GM18858 (cell line): ENCODE measurements at regions not wholly inside any gene's neighbourhood (a gene's known extent, or its start where the extent isn't known, plus 50 kb on each side); places are given as distances from the start of the nearest gene placed in this dataset.

ENCODE experiments used
- ATAC-seq: cut with Tn5 transposase; IDR thresholded peaks from one replicate; pipeline ENCODE4 v1.9.1; 2021; ENCODE audit not compliant: unreplicated experiment

DNA sequence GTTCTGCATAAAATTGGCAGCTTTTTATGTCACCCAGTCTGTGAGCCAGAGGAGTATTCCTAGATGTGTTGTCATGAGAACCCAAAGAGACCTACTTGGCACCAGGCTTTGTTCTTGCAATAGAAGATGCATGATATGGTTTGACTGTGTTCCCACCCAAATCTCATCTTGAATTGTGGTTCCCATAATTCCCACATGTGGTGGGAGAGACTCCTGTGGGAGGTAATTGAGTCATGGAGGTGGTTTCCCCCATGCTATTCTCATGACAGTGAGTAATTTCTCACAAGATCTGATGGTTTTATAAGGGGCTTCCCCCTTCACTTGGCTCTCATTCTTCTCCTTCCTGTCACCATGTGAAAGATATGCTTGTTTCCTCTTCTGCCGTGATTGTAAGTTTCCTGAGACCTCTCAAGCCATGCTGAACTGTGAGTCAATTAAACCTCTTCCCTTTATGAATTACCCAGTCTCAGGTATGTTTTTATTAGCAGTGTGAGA is 572.0 kb upstream of the ATP2B1 start:
- ATAC-seq, result peak; percentile 76

DNA sequence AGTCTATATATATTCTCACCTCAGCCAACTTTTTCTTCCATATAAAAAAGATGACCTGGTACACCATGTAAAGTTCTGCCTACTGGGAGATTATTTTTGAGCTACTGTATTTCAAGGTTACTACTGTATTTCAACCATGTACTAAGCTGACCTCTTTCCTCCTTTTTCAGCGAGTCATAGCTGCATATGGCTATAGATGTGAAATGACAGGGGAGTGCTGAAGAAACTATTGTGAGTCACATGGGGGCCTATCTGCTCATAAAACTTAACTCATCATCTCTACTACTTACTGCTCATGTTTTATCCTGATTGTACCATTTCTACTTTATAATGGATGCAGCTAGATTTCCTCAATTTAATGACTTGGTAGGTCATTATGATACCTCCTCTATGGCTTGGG is 571.4 kb upstream of the ATP2B1 start:
- ATAC-seq, result no peak

DNA sequence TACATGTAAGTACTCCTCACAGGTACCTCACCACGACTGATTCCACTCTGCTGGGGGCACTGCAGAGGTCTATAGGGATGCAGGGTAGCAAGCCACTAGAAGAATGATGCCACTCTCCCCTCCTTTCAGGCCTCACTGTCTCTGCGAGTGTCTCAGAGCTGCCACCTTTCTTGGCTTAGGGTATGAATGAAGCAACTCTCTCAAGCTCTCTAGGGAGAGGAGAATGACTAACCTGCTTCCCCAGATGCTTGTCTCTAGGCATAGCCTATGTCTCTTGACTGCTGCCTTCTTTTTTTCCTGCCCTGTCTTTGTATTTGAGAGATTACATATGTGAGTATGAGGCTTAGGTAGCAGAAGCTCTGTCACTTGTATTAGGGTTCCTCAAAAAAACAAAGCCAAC is 566.5 kb upstream of the ATP2B1 start:
- no peak for ATAC-seq

DNA sequence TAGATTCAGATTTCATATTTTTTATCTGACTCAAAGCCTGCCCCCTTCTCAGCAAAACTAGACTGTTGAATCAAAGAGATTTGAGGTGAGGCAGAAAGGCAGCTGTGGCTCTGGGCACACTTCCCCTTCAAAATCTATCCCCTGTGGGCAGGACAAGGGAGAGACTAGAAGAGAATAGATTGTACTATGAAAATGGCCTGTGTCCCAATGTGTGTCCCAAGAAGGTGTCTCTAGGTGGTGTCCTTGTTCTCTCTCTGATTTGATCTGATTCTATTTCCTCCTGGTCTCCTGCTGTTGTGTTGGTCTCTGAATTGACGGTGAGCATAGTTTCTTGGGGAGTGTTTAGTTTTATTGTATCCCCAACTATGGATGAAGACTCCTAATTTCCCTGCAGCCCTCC is 565.8 kb upstream of the ATP2B1 start:
- no peak for ATAC-seq

DNA sequence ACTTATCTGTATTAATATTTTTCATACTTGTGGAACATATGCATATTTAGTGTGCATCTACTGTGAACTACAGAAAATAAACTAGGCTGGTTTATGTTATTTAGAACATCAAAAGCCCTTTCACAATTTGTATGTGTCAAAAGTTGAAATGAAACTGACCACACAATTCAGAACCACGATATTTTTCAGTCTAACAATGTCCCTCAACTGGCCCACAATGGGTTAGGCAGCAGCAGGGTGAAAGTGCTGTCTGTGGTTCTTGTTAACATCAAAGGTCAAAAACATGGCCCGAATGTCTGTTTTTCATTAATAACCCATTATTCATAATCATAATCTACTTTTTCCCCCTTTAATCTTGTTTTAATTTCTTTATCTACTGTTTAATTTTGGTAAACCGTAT is 559.9 kb upstream of the ATP2B1 start:
- ATAC-seq, result peak; percentile 42

DNA sequence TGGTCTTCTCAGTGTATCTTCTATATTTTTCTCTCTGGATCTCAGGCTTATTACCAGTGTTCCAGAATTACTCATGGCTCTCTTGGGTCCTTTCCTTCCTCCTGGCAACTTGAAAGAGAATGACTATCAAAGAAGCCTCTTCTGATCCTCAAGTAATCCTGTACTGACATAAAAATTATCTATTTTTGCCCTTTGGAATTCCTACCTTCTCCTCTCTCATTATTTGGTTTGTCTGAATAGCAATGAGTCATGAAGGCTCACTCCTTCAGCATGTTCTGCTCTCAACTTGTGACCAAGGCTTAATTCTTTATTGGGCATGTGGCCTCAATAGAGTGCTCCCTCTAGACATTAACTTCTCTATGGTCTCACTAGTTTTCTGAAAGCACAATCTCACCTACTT is 553.6 kb upstream of the ATP2B1 start:
- ATAC-seq, result no peak

DNA sequence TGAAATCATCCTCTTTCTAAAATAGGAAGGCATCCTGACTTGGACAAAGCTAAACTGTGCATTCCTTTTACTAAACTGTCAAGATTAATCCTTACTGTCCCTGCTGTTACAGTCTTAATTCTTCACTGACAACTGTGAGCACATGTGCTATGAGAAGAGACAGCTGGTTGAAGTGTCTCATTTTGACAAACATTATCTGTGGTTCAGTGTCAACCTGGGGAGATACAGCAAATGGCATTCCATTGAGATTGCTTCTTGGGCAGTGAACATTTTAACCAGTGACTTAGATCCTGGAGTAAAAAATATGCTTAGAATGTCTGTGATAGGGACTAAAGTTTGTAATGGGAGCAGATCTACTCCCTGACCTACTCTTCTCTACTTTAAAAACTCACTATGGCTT is 552.6 kb upstream of the ATP2B1 start:
- no peak for ATAC-seq

DNA sequence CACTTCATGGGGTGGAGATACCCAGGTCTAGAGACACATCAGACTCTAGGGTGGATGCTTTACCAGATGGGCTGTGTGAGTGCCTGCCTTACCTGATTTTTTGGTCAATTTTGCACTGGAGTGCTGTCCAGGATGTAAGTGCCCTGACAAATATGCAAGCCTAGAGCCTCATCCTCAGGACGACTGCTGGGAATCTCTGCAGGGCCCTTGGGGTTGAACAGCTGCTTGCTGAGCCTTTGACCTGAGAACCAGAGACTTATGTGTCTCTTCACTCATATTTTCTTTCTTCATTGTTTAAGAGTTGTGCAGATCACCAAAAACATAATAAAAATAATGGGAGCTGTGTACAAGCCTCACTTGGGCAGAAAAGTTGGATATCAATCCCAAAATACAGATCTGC is 551.5 kb upstream of the ATP2B1 start:
- no peak for ATAC-seq

DNA sequence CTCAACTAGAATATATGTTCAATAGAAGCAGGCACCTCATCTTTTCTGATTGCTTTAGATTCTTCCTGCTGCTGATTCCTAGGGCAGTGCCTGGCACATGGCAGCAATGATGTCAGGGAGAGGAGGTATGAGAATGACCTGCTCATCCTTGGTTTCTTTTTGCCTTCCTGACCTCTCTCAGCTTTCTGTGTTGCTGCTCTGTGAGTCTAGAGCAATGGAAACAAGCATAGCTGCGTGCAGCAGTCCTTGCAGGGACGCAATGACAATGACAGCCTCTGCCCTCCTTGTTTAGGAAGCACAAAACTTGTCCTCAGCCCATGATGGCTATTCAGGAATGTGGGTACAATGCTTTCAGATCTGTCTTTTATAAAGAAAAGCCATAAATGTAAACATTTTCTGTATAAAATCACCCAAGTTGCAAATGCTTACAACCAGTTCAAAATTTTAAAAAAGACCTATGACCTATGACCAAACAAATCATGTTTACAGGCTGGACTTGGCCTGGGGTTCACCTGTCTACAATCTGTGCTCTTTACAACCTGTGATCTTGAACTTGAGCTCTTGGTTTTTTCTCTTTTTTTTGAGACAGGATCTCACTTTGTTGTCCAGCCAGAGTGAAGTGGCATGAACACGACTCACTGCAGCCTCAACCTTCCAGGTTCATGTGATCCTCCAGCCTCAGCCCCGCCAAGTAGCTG is 549.4 kb upstream of the ATP2B1 start:
- ATAC-seq, result no peak

DNA sequence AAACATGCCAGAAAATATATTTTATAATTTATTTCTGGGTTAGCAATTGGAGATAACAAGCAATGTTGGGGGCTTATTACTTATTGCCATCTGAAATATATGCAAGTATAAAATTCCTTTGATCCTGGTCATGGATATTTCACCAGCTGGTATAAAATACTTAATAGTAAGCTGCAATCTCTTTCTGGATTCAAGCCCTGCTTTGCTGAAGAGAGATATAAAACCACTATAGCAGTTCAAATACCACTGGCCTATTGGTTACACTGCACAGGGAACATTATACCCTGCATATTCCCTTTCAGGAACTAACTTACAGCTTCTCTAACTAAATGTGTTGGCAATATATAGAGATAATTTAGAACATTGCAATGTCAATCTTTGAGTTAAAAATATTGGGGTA is 546.2 kb upstream of the ATP2B1 start:
- no peak for ATAC-seq

DNA sequence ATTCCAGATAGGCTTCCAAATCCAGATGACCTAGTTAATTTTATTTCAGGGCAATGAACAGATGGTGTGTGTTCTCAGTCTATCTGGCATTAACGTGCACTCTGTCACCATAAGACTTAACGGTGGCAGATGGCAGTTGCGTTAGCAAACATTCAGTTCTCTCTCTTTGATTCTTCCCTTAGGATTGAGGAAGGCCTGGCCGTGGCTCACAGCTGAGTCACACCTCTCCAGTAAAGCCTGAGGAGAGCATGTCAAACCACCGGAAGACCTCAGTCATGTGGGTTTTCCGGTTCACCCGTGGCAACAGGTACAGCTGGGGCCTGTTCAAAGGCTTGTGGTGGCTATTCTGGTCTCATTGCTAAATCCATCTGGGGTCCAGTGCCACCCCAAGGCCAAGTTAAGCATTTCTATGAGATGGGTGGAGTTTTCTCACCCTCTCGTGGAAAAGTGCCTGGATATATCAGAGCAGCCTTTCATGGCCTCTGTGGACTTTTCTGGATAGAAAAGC is 545.1 kb upstream of the ATP2B1 start:
- ATAC-seq, result peak; percentile 99

DNA sequence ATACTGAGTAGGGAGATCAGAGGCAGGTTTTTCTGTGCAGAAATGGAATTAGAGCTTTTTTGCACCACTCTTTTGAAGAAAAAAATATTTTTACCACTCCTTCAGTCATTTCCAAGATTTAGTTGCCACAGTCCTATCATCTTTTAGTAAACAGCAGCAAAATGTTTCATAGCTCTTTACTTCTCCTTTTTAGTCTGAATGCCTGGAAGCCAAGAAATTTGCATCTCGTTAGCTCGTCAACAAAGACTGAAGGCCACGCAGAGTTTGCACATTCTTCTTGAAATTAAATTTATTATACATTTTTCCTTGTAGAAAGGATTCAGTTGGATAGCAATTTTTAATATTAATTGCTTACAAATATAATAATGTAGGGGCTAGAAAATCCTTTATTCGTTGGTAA is 544.5 kb upstream of the ATP2B1 start:
- no peak for ATAC-seq

DNA sequence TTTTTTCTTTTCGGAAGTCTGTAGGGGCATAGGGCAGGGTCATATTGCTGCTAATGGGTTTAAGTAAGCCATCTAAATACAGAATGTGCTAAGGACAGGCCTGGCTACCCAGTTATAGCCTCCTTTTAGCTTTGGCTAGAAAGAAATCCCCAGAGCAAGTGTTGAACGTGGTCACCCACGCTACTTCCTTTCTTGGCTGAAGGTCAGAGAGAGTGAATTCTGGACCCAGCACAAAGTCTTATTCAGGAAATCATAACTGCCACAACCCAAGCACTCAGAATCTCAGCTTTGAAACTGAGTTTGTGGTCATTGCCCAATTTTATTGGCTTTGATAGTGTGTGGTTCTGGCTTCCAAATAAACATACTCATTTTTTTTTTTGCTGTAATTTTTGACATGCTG is 542.1 kb upstream of the ATP2B1 start:
- no peak for ATAC-seq

DNA sequence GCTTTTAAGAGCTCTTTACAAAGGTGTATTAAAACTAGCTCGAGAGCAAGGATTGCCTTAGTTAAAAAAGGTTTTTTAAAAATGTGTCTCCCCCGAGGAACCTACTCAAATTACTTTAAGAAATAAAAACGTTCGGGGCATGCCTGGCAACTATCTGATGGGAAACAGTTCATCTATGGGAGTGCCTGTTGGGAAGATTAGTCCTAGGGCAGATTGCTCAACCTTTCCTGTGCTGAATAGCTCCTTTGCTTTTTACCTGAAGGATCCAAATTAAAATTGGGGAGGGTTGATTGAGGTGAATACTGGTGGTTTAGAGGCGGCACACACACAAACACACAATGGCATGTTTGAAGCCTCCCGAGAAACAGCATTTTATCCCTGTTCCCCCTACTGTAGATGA is 541.4 kb upstream of the ATP2B1 start:
- ATAC-seq, result no peak

DNA sequence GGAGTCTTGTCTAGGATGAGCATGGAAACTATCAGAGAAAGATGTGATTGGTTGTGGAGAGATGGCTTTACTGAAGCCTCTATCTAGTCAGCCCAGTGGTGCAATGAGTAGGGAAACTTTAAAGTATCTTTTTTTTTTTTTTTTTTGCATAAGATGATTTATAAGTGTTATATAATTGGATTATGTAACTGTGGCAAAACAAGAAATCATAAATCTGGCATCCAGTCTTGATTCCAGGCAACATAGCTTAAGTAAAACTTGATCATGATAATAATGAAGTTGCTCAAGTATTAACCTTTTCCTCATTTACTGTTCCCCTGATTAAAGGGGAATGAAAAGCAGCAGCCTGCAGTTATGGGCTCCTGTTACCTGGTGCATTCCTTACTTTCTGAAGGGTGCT is 538.0 kb upstream of the ATP2B1 start:
- ATAC-seq, result no peak

DNA sequence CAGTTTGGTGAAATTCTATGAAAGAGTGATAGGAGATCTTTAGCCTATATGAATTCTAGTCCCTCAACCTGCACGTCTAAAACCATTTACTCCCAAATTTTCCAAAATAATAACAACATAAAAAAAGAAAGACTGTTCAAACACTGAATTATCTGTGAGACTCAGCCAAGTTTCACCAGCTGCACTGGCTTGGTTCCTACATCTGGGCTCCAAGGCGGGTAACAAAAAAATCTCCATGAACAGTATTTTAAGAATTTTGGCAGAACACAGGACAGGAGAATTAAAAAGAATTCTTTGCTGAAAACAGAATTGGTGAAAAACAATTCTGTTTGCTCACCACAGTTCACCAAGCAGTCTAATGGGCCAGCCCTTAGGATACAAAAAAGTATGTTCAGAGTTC is 536.8 kb upstream of the ATP2B1 start:
- no peak for ATAC-seq

DNA sequence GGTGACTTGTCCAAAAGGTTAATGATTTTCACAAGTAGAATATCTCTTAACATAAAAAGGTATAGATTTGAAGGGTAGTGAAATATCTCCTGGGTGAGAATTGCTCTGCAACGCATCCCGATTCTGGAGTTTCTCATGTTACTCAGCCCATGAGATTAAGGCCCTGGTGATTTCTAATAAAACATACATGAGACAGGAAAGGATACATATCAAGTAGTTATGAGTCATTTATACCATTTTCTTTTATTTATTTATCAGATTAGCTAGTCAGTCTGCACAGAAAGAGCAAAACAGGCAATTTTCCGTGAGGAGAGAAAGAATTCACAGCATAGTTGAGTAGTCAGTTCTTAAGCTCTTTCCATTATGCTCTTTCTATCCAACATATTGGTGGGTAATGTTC is 535.6 kb upstream of the ATP2B1 start:
- no peak for ATAC-seq

DNA sequence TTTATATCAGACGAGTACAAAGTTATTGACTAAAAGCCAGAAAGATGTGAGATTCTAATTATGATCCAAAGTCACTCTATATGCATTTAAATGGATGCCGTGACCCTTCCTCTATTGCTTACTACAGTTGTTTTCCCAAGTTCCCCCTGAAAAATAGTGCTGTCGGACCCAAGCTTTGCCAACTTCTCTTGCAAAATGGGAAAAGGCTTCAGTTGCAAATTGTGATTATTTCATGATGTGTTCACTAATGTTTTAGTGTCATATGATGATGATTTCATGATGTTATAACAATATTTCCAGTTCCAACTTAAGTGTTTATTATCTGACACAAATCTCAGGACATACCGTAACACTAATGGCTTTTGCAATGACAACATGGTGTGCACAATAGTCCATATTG is 534.6 kb upstream of the ATP2B1 start:
- no peak for ATAC-seq

DNA sequence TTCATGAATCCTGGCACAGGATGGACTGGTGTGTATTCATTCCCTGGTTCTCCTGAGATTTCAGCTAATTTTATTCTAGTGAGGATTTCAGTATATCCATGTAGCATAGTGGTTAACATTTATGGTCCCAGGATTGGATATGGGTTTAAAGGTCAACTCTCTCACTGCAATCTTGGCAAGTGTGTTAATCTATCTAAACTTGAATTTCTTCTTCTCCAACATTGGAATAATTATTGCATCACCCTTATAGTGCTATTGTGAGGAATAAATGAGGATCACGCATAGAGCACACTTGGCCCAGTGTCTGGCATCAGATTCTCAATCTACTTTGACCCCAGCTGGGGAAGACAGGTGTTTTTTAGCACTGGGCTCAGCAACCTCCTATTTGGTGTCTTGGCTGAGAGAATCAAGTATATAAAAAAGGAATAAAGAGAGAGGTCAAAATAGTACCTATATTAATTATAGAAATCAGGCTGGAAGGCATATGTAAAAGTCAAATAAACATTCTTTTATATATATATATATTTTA is 531.2 kb upstream of the ATP2B1 start:
- ATAC-seq, result no peak

DNA sequence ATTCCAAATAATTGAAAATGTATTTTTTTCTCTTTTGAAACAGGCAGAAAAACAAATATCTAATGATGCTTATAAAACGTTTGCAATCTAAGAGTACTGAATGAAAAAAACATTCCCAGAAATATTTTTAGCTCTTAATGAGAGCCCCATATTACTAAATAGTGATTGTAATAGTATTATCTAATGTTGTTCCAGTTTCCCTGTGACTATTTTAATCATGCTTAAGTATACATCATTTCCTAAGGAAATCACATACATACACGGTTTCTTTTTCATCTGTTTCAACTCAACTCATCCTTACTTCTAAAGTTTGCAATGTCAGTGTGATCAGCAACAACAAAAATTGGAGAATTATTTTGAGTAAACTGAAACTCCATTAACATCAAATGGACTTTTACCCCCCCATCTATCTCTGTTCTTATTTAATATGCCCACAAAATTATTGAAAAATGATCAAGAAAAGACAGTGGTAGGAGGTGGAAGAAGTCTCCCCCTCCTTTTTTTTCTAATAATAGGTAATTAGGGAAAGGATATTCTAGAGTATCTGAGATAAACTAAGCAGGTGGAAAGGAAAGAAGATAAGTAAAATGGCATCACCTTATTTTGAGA is 530.1 kb upstream of the ATP2B1 start:
- ATAC-seq, result no peak

DNA sequence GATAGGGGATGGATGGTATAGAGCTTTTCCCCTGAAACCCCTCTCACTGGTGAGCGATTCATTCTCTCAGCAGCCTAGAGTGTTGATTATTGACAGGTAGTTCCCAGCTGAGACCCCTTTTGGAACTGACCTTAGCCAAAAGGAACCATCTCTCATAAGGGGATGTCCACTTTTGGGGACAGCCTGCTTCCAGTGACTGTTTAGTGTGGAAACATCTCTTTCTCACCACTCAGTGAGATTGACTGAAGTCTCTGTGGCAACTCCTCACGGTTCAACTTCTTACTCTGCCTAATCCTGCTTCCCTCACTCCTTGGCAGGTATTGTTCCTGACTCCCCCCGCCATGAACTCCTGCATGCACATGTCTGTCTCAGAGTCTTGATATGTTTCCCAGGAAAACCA is 529.2 kb upstream of the ATP2B1 start:
- no peak for ATAC-seq

DNA sequence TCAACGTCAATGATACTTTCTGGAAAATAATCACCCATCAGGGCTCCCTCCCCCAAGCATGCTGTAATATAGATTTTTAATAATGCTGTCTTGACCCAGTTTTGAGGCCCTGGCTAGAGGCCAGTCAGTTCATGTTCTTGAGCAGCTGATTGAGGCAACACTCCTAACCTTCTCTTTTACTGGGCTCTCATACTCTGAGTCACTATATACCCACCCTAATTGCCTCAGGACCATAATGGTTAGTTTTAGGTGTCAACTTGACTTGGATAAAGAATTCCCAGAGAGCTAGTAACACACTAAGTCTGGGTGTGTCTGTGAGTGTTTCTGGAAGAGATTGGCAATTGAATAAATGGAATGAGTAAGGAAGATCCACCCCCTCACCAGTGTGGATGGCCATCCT is 527.0 kb upstream of the ATP2B1 start:
- ATAC-seq, result no peak

DNA sequence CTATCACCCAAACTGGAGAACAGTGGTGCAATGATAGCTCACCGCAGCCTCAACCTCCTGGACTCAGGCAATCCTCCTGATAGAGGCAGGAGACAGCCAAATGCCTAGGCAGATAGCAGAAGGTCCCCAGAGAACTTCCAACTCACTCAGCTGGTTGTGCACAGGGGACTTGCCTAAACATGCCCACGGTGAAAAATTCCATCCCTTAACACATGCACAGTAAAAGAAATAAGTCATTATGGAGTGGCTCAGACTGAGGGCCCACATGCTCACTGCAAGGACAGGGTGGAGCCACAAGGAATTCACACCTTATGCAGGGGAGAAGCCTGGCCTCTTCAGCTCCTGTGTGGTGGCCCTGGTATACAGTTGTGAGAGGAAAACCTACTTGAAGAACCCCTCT is 525.8 kb upstream of the ATP2B1 start:
- ATAC-seq, result no peak
